ENCODE measurements at regions not wholly inside any gene's neighbourhood (a gene's known extent, or its start where the extent isn't known, plus 50 kb on each side); places are given as distances from the start of the nearest gene placed in this dataset.

GRCh38 chr20:11791316-11791715 is 126.4 kb upstream of the BTBD3 start:
- no peak for TF ChIP-seq EZH2phosphoT487 (IDR thresholded peaks at IDR 0.05; ENCODE audit: borderline replicate concordance, low read depth, low read length)
- TF ChIP-seq CTCF (conservative IDR thresholded peaks at IDR 0.05; ENCODE audit: low read length): no peak
- H3K4me1 ChIP-seq (ENCODE audit: insufficient read depth, low read length, poor library complexity, severe bottlenecking): no peaks in the 10 kb centered on the region
- DNase-seq (ENCODE audit: low spot score): no peak
- POLR2A ChIA-PET: no interaction called here
- H3K9me2 ChIP-seq (ENCODE audit: insufficient read depth, low read length): no peaks in the 10 kb centered on the region
- no peak overlapping the region for H3K4me3 ChIP-seq (ENCODE audit: low read depth, low read length, poor library complexity, severe bottlenecking)
- no peak overlapping the region for H2AFZ ChIP-seq (ENCODE audit: low read length)
- no peaks in the 10 kb centered on the region for H3K79me2 ChIP-seq (ENCODE audit: insufficient read depth, low read depth, low read length)
- H4K20me1 ChIP-seq (ENCODE audit: insufficient read depth, low read length): no peaks in the 10 kb centered on the region
- CTCF ChIA-PET (ENCODE audit: unreplicated experiment): no interaction called here
- no peaks in the 10 kb centered on the region for H3K36me3 ChIP-seq (ENCODE audit: insufficient read depth, low read length)
- no TSS peak for BruUV-seq (replicated peaks)
- no peaks in the 10 kb centered on the region for H3K9me3 ChIP-seq (ENCODE audit: low read length)
- no peak overlapping the region for H3K4me2 ChIP-seq (ENCODE audit: low read length)
- intact Hi-C loops (cut with micrococcal nuclease; ENCODE audit: unreplicated experiment): no loop called here
- no peak overlapping the region for H3K27ac ChIP-seq (ENCODE audit: low read depth, low read length, poor library complexity, severe bottlenecking)

GRCh38 chr20:11791835-11792567 is 125.7 kb upstream of the BTBD3 start:
- ChIA-PET POLR2A (interaction anchor here (0.5 kb wide), 1 partner anchor 161 kb away, joined by 3 read pairs; no protein-coding TSS in a partner anchor), CTCF (ENCODE audit: unreplicated experiment) (no interaction called here)
- Histone ChIP-seq H3K79me2 (ENCODE audit: insufficient read depth, low read depth, low read length) (no peaks in the 10 kb centered on the region), H3K9me2 (ENCODE audit: insufficient read depth, low read length) (no peaks in the 10 kb centered on the region), H2AFZ (ENCODE audit: low read length) (no peak overlapping the region), H3K4me2 (ENCODE audit: low read length) (no peak overlapping the region), H4K20me1 (ENCODE audit: insufficient read depth, low read length) (no peaks in the 10 kb centered on the region), H3K4me3 (ENCODE audit: low read depth, low read length, poor library complexity, severe bottlenecking) (no peak overlapping the region), H3K4me1 (ENCODE audit: insufficient read depth, low read length, poor library complexity, severe bottlenecking) (no peaks in the 10 kb centered on the region), H3K9me3 (ENCODE audit: low read length) (no peaks in the 10 kb centered on the region), H3K27ac (ENCODE audit: low read depth, low read length, poor library complexity, severe bottlenecking) (no peak overlapping the region), H3K36me3 (ENCODE audit: insufficient read depth, low read length) (no peaks in the 10 kb centered on the region)
- intact Hi-C loops (cut with micrococcal nuclease; ENCODE audit: unreplicated experiment): no loop called here
- DNase-seq (ENCODE audit: low spot score): no peak
- no TSS peak for BruUV-seq (replicated peaks)
- no peak for TF ChIP-seq CTCF (conservative IDR thresholded peaks at IDR 0.05; ENCODE audit: low read length)
- no peak for TF ChIP-seq EZH2phosphoT487 (IDR thresholded peaks at IDR 0.05; ENCODE audit: borderline replicate concordance, low read depth, low read length)

- no peak overlapping the region for H3K4me3 ChIP-seq (ENCODE audit: low read depth, low read length, poor library complexity, severe bottlenecking)
- no peaks in the 10 kb centered on the region for H3K36me3 ChIP-seq (ENCODE audit: insufficient read depth, low read length)
- H3K4me1 ChIP-seq (ENCODE audit: insufficient read depth, low read length, poor library complexity, severe bottlenecking): no peaks in the 10 kb centered on the region
- intact Hi-C loops (cut with micrococcal nuclease; ENCODE audit: unreplicated experiment): no loop called here
- no peaks in the 10 kb centered on the region for H3K9me3 ChIP-seq (ENCODE audit: low read length)
- no peaks in the 10 kb centered on the region for H3K9me2 ChIP-seq (ENCODE audit: insufficient read depth, low read length)
- no peak overlapping the region for H2AFZ ChIP-seq (ENCODE audit: low read length)
- DNase-seq (ENCODE audit: low spot score): no peak
- POLR2A ChIA-PET: interaction anchor here (0.5 kb wide), 1 partner anchor 162 kb away, joined by 3 read pairs; no protein-coding TSS in a partner anchor
- H3K79me2 ChIP-seq (ENCODE audit: insufficient read depth, low read depth, low read length): no peaks in the 10 kb centered on the region
- no peak overlapping the region for H3K27ac ChIP-seq (ENCODE audit: low read depth, low read length, poor library complexity, severe bottlenecking)
- CTCF ChIA-PET (ENCODE audit: unreplicated experiment): no interaction called here
- no TSS peak for BruUV-seq (replicated peaks)
- TF ChIP-seq CTCF (conservative IDR thresholded peaks at IDR 0.05; ENCODE audit: low read length): no peak
- no peak for TF ChIP-seq EZH2phosphoT487 (IDR thresholded peaks at IDR 0.05; ENCODE audit: borderline replicate concordance, low read depth, low read length)
- H4K20me1 ChIP-seq (ENCODE audit: insufficient read depth, low read length): no peaks in the 10 kb centered on the region
- H3K4me2 ChIP-seq (ENCODE audit: low read length): no peak overlapping the region
Observed at GRCh38 chr20:11792568-11792953, 125.1 kb upstream of the BTBD3 start.
